HCT116 (cell line): ENCODE measurements at regions not wholly inside any gene's neighbourhood (a gene's known extent, or its start where the extent isn't known, plus 50 kb on each side); places are given as distances from the start of the nearest gene placed in this dataset.

Experiments used
- ATAC-seq: fragments of 200-7000 bp; cut with Tn5 transposase; 2 replicates; pipeline ENCODE4 v1.9.1; 2020; ENCODE audit warnings: mild to moderate bottlenecking, moderate library complexity
- BruUV-seq: library from RNA; stranded (reverse); fragments of 400-500 nt; replicated peaks from 2 replicates; lab custom pipeline; 2021; lab: Mats Ljungman, UMichigan
- CTCF ChIA-PET: fragments of 300-600 bp; sonication (Branson Sonifier 250); formaldehyde crosslinking; loops from one replicate; lab custom pipeline; 2021; ENCODE audit warnings: antibody characterized with exemption; lab: Charles Lee
- POLR2A ChIA-PET: fragments of 300-600, 350-600 bp; sonication (Branson Sonifier 250); formaldehyde crosslinking; loops from one replicate; lab custom pipeline; 2021; ENCODE audit warnings: antibody characterized with exemption; lab: Charles Lee
- RAD21 ChIA-PET, 2 experiments: fragments of 300-600 bp; sonication (Branson Sonifier 250); formaldehyde crosslinking; loops; one replicate each; lab custom pipeline; 2023; ENCODE audit warnings: low total read pairs in 2 of 2; ENCODE audit not compliant: uncharacterized antibody in 2 of 2, unreplicated experiment in 2 of 2, low non-redundant PET in 1 of 2; lab: Charles Lee
- DNase-seq: peaks from one replicate; pipeline ENCODE4 v3.0.0-alpha.2; 2010; ENCODE audit warnings: low read depth, low spot score
- H2AFZ ChIP-seq: fragments of 200-600 bp; shearing (Covaris generic), sonication (generic); 2 replicates; pipeline ENCODE4 v1.6.1; 2017; ENCODE audit warnings: low read depth, mixed run types, mixed read lengths, antibody characterized with exemption, low read length; ENCODE audit not compliant: poor library complexity, severe bottlenecking
- H3K27ac ChIP-seq: 2 replicates; pipeline ENCODE4 v1.5.1; 2012; ENCODE audit warnings: low read depth, low read length
- H3K27me3 ChIP-seq: fragments of 200-600 bp; sonication (generic); 2 replicates; pipeline ENCODE4 v1.6.1; 2016; ENCODE audit warnings: mixed run types, low read length, mixed read lengths; ENCODE audit not compliant: insufficient read depth
- H3K36me3 ChIP-seq, 2 experiments: fragments of 200-500 bp in 1 of 2; fragments of 200-600 bp in 1 of 2; sonication (Bioruptor generic) in 1 of 2; sonication (generic) in 1 of 2; 2 replicates each; pipeline versions ENCODE4 v1.5.1 to v1.6.1; 2014 to 2016; ENCODE audit warnings: low read length in 2 of 2, inconsistent platforms in 1 of 2, mixed read lengths in 1 of 2, mixed run types in 1 of 2; ENCODE audit not compliant: insufficient read depth in 2 of 2, control insufficient read depth in 1 of 2
- H3K4me1 ChIP-seq, 2 experiments: fragments of 200-600 bp in 1 of 2; sonication (generic) in 1 of 2; 2 replicates each; pipeline versions ENCODE4 v1.5.1 to v1.6.1; 2012 to 2017; ENCODE audit warnings: low read length in 2 of 2, inconsistent platforms in 1 of 2, mild to moderate bottlenecking in 1 of 2, mixed read lengths in 1 of 2, mixed run types in 1 of 2, moderate library complexity in 1 of 2; ENCODE audit not compliant: insufficient read depth in 2 of 2, control insufficient read depth in 1 of 2
- H3K4me2 ChIP-seq: fragments of 200-600 bp; sonication (generic); 2 replicates; pipeline ENCODE4 v1.6.1; 2017; ENCODE audit warnings: mixed run types, low read length, mixed read lengths
- H3K4me3 ChIP-seq, 2 experiments: fragments of 200-600 bp in 1 of 2; sonication (generic) in 1 of 2; replicated peaks in 1 of 2; 2 replicates each; pipeline ENCODE4 v1.5.1; 2011 to 2016; ENCODE audit warnings: low read length in 2 of 2, control low read depth in 1 of 2, low read depth in 1 of 2, mild to moderate bottlenecking in 1 of 2, mixed read lengths in 1 of 2, mixed run types in 1 of 2
- H3K79me2 ChIP-seq: fragments of 200-600 bp; sonication (generic); 2 replicates; pipeline ENCODE4 v1.6.1; 2017; ENCODE audit warnings: mild to moderate bottlenecking, mixed run types, low read length, moderate library complexity, mixed read lengths; ENCODE audit not compliant: insufficient read depth
- H3K9ac ChIP-seq: fragments of 200-600 bp; sonication (generic); 2 replicates; pipeline ENCODE4 v1.6.1; 2016; ENCODE audit warnings: low read length, mixed read lengths
- H3K9me2 ChIP-seq: fragments of 200-600 bp; sonication (generic), shearing (Covaris generic); 2 replicates; pipeline ENCODE4 v1.6.1; 2017; ENCODE audit warnings: mixed run types, mild to moderate bottlenecking, moderate library complexity; ENCODE audit not compliant: insufficient read depth
- H3K9me3 ChIP-seq, 2 experiments: fragments of 200-500 bp in 1 of 2; fragments of 200-600 bp in 1 of 2; sonication (Bioruptor generic) in 1 of 2; sonication (generic) in 1 of 2; 2 replicates each; pipeline ENCODE4 v1.6.1; 2014 to 2017; ENCODE audit warnings: low read length in 2 of 2, mixed read lengths in 2 of 2, inconsistent platforms in 1 of 2, low read depth in 1 of 2, mild to moderate bottlenecking in 1 of 2, mixed run types in 1 of 2, moderate library complexity in 1 of 2; ENCODE audit not compliant: control insufficient read depth in 1 of 2, insufficient read depth in 1 of 2
- H4K20me1 ChIP-seq: fragments of 200-600 bp; sonication (generic), shearing (Covaris generic); 2 replicates; pipeline ENCODE4 v1.6.1; 2017; ENCODE audit warnings: mixed run types, mild to moderate bottlenecking, moderate library complexity; ENCODE audit not compliant: insufficient read depth
- ATF3 ChIP-seq: IDR thresholded peaks from 2 replicates; pipeline ENCODE4 v1.6.1; 2012
- CEBPB ChIP-seq: IDR thresholded peaks from 2 replicates; pipeline ENCODE4 v1.6.1; 2012; ENCODE audit warnings: low read depth
- EGR1 ChIP-seq: IDR thresholded peaks from 2 replicates; pipeline ENCODE4 v1.6.1; 2012; ENCODE audit warnings: low read depth
- ELF1 ChIP-seq: IDR thresholded peaks from 2 replicates; pipeline ENCODE4 v1.6.1; 2012; ENCODE audit warnings: low read depth, borderline replicate concordance
- FOSL1 ChIP-seq: IDR thresholded peaks from 2 replicates; pipeline ENCODE4 v1.6.1; 2012; ENCODE audit warnings: low read depth
- JUND ChIP-seq: IDR thresholded peaks from 2 replicates; pipeline ENCODE4 v1.6.1; 2012
- POLR2A ChIP-seq: IDR thresholded peaks from 2 replicates; pipeline ENCODE4 v1.7.0; 2011; ENCODE audit warnings: borderline replicate concordance; ENCODE audit not compliant: insufficient read depth, insufficient read length; ENCODE audit errors: extremely low read depth
- SIN3A ChIP-seq: IDR thresholded peaks from 2 replicates; pipeline ENCODE4 v1.6.1; 2012; ENCODE audit warnings: low read depth
- SP1 ChIP-seq: IDR thresholded peaks from 2 replicates; pipeline ENCODE4 v1.6.1; 2012; ENCODE audit warnings: low read depth
- YY1 ChIP-seq: IDR thresholded peaks from 2 replicates; pipeline ENCODE4 v1.6.1; 2011; ENCODE audit warnings: low read length, low read depth, moderate library complexity, mild to moderate bottlenecking; ENCODE audit not compliant: insufficient replicate concordance; ENCODE audit errors: extremely low read depth
- ZFX ChIP-seq: fragments of 450-650 bp; IDR thresholded peaks from 2 replicates; pipeline ENCODE4 v1.6.1; 2017
- intact Hi-C: fragments of 100-400 bp; cut with micrococcal nuclease; formaldehyde crosslinking; loops from 2 replicates; pipeline ENCODE4 v1.10.0; 2022
- TF ChIP-seq, protein P1 (sequence below): IDR thresholded peaks from 2 replicates; pipeline ENCODE4 v1.6.1; 2011; ENCODE audit warnings: mild to moderate bottlenecking, low read length, moderate library complexity; ENCODE audit not compliant: insufficient replicate concordance; ENCODE audit errors: extremely low read depth
- TF ChIP-seq, protein P2 (sequence below): IDR thresholded peaks from 2 replicates; pipeline ENCODE4 v1.6.1; 2012; ENCODE audit warnings: low read depth

GRCh38 chr7:36005293-36005692 is 147.8 kb upstream of the EEPD1 start:
- TF ChIP-seq POLR2A (no peak), JUND (no peak), ELF1 (no peak), ATF3 (no peak), SP1 (no peak), CEBPB (no peak), SIN3A (no peak), EGR1 (no peak), ZFX (no peak), FOSL1 (no peak), YY1 (no peak)
- TF ChIP-seq, protein P1, sequence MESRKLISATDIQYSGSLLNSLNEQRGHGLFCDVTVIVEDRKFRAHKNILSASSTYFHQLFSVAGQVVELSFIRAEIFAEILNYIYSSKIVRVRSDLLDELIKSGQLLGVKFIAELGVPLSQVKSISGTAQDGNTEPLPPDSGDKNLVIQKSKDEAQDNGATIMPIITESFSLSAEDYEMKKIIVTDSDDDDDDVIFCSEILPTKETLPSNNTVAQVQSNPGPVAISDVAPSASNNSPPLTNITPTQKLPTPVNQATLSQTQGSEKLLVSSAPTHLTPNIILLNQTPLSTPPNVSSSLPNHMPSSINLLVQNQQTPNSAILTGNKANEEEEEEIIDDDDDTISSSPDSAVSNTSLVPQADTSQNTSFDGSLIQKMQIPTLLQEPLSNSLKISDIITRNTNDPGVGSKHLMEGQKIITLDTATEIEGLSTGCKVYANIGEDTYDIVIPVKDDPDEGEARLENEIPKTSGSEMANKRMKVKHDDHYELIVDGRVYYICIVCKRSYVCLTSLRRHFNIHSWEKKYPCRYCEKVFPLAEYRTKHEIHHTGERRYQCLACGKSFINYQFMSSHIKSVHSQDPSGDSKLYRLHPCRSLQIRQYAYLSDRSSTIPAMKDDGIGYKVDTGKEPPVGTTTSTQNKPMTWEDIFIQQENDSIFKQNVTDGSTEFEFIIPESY, result no peak
- TF ChIP-seq, protein P2, sequence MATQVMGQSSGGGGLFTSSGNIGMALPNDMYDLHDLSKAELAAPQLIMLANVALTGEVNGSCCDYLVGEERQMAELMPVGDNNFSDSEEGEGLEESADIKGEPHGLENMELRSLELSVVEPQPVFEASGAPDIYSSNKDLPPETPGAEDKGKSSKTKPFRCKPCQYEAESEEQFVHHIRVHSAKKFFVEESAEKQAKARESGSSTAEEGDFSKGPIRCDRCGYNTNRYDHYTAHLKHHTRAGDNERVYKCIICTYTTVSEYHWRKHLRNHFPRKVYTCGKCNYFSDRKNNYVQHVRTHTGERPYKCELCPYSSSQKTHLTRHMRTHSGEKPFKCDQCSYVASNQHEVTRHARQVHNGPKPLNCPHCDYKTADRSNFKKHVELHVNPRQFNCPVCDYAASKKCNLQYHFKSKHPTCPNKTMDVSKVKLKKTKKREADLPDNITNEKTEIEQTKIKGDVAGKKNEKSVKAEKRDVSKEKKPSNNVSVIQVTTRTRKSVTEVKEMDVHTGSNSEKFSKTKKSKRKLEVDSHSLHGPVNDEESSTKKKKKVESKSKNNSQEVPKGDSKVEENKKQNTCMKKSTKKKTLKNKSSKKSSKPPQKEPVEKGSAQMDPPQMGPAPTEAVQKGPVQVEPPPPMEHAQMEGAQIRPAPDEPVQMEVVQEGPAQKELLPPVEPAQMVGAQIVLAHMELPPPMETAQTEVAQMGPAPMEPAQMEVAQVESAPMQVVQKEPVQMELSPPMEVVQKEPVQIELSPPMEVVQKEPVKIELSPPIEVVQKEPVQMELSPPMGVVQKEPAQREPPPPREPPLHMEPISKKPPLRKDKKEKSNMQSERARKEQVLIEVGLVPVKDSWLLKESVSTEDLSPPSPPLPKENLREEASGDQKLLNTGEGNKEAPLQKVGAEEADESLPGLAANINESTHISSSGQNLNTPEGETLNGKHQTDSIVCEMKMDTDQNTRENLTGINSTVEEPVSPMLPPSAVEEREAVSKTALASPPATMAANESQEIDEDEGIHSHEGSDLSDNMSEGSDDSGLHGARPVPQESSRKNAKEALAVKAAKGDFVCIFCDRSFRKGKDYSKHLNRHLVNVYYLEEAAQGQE, result no peak
- no peaks in the 10 kb centered on the region for H3K9me2 ChIP-seq
- no TSS peak for BruUV-seq
- no peaks in the 10 kb centered on the region for H3K27me3 ChIP-seq
- ChIA-PET POLR2A (no interaction called here), RAD21 (interaction anchor here in 1 of 2 experiments (1.0 kb wide), 1 partner anchor 20 kb away, joined by 3 read pairs; no protein-coding TSS in a partner anchor), CTCF (no interaction called here)
- no peak overlapping the region for H3K4me2 ChIP-seq
- H2AFZ ChIP-seq, result no peak overlapping the region
- H3K4me3 ChIP-seq, result no peak overlapping the region
- no peaks in the 10 kb centered on the region for H3K4me1 ChIP-seq
- intact Hi-C loops, result no loop called here
- H3K9ac ChIP-seq, result no peak overlapping the region
- no peaks in the 10 kb centered on the region for H3K9me3 ChIP-seq
- H3K36me3 ChIP-seq, result no peaks in the 10 kb centered on the region
- H3K79me2 ChIP-seq, result no peaks in the 10 kb centered on the region
- ATAC-seq (no peak), DNase-seq (no peak)
- H4K20me1 ChIP-seq, result no peaks in the 10 kb centered on the region
- no peak overlapping the region for H3K27ac ChIP-seq
